ENCODE measurements at regions not wholly inside any gene's neighbourhood (a gene's known extent, or its start where the extent isn't known, plus 50 kb on each side); places are given as distances from the start of the nearest gene placed in this dataset.

DNA sequence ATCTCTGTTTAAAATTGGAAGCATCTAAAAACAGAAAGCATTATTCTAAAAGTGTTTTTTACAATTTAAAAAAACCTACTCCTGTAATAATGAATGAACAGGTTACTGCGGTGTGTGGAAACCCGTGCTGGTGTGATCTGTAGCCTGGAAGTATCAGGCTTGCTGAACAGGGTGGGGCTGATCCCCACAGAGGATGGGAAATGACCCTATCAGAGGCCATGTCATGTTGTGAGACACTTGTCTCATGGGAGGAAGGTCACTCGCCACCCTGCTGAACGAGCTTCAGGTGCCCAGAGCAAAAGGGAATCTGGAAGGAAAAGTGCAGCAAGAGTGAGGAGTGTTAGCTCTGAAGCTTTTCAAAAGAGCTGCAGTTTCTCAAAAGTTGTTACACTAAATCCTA, 320.7 kb downstream of the RRAGC start:
- TF ChIP-seq CTCF (IDR thresholded peaks at IDR 0.05) (no peak), POLR2A (IDR thresholded peaks at IDR 0.05) (no peak)

All from adrenal gland (tissue), 5 donors.